ENCODE measurements at regions not wholly inside any gene's neighbourhood (a gene's known extent, or its start where the extent isn't known, plus 50 kb on each side); places are given as distances from the start of the nearest gene placed in this dataset.

DNA sequence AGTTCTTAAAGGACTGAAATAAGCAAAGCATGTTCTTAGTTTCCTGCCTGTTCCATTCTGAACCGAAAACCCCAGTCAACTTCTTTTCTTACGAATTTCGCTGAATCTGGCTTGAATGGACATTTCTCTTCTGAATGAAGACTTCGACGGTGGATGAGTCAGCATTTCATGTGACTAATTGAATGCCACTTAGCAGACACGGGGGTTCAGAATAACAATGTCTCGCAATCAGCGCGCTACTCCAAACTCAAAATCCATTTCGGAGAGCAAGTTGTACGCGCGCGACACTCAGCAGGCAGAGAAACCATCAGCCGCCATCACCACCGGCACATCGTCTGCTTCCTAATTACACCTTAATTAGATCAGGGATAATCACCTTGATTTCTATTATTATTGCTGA is 239.0 kb upstream of the KLF6 start:
- no peak overlapping the region for H3K4me3 ChIP-seq
- DNase-seq (ENCODE audit: low spot score) = no peak
- TF ChIP-seq, protein P1, sequence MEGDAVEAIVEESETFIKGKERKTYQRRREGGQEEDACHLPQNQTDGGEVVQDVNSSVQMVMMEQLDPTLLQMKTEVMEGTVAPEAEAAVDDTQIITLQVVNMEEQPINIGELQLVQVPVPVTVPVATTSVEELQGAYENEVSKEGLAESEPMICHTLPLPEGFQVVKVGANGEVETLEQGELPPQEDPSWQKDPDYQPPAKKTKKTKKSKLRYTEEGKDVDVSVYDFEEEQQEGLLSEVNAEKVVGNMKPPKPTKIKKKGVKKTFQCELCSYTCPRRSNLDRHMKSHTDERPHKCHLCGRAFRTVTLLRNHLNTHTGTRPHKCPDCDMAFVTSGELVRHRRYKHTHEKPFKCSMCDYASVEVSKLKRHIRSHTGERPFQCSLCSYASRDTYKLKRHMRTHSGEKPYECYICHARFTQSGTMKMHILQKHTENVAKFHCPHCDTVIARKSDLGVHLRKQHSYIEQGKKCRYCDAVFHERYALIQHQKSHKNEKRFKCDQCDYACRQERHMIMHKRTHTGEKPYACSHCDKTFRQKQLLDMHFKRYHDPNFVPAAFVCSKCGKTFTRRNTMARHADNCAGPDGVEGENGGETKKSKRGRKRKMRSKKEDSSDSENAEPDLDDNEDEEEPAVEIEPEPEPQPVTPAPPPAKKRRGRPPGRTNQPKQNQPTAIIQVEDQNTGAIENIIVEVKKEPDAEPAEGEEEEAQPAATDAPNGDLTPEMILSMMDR (IDR thresholded peaks at IDR 0.05) = no peak
- no peak overlapping the region for H3K27ac ChIP-seq

DNA sequence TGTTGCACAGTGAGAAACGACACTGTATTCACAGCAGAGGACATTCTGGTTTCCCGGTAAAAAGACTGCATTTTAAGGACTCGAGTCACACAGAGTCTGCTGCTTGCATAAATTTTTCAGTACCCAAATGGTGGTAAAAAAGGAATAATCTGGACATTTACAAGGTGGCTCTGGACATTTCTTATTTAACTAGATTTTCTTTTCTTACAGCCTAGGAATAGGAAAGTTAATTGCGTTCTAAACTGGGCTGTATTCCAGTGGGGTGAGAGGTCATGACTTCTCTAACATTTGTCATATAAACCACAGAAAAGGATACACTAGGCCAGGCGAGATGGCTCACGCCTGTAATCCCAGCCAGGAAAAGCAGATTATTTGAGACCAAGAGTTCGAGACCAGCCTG is 237.5 kb upstream of the KLF6 start:
- no peak for DNase-seq (ENCODE audit: low spot score)
- H3K4me3 ChIP-seq = no peak overlapping the region
- no peak overlapping the region for H3K27ac ChIP-seq
- TF ChIP-seq, protein P1 (IDR thresholded peaks at IDR 0.05) = no peak

DNA sequence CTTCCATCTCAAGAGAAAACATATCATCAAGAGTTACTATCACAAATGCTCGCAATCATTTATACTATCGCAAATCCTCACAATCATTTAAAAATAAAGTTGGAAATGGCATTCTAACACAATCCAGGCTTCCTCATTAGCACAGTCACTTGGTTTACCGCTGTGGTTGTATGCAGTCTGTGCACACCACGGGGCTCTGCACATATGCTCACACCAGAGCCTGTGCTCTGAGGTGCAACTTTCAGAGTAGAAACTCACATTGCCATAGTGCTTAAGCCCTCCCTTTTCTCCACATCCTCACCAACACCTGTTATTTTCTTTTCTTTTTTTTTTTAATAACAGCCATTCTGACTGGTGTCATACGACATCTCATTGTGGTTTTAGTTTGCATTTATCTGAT is 235.6 kb upstream of the KLF6 start:
- Histone ChIP-seq H3K4me3 (no peak overlapping the region), H3K27ac (no peak overlapping the region)
- TF ChIP-seq, protein P1 (IDR thresholded peaks at IDR 0.05) = no peak
- DNase-seq (ENCODE audit: low spot score) = no peak

DNA sequence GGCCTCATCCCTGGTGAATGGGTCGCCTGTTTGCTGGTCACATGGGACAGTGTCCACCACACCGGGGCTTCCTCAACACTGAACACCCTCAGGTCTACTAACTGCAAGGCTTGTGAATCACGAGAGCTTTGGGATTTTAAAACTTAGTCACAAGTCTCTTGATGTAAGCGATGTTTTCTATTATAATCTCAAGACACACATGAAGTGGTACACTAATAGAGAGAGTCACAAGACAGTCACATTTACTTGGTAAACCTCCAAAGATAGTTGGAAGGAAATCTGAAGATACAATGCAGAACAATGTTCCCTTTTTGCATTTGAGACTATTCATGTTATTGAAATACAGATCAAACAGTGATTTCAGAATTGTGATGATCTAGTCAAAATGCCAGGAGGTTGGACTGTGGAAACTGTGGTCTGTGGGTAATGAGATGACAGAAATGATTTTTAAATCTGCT is 233.1 kb upstream of the KLF6 start:
- TF ChIP-seq, protein P1 (IDR thresholded peaks at IDR 0.05) = no peak
- no peak overlapping the region for H3K4me3 ChIP-seq
- no peak for DNase-seq (ENCODE audit: low spot score)
- H3K27ac ChIP-seq = no peak overlapping the region

DNA sequence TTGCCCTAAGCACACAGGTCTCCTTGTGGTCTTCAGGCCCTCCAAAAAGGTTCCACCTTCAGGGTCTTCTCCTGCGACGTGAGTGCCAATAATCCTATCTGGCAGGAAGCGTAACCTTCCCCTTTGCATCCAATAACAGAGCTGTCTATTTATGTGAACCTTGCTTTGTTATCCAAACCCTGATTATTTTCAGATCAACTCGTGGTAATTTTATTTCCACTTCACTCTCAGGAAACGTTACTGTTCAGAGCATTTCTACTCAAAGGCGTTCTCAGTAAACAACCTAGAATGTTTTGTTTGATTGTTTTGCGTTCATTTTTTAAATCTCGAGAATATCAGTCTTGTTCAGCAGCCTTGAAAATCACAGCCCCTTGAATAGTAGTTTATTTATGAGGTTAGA is 232.3 kb upstream of the KLF6 start:
- TF ChIP-seq, protein P1 (IDR thresholded peaks at IDR 0.05) = no peak
- Histone ChIP-seq H3K4me3 (no peak overlapping the region), H3K27ac (no peak overlapping the region)
- no peak for DNase-seq (ENCODE audit: low spot score)

DNA sequence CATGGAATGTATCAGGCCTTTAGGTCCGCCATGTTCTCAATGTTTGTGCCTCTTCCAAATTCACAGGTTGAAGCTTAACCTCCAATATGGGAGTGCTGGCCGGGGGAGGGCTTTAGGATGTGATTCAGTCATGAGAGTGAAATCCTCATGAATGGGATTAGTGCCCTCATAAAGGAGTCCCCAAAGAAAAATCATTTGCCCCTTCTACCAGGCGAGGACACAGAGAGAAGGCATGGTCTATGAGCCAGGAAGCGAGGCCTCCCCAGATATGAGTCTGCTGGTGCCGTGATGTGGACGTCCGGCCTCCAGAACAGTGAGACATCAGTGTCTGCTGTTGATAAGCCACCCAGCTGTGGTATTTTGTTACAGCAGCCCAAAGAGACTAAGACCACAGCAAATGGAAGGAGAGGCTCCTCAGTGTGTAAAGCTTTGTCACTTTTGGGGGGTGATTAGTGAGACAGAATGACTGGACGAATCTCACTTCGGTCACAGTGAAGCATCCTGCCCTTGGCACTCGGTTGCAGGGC is 231.3 kb upstream of the KLF6 start:
- TF ChIP-seq, protein P1 (IDR thresholded peaks at IDR 0.05) = no peak
- H3K4me3 ChIP-seq = no peak overlapping the region
- no peak for DNase-seq (ENCODE audit: low spot score)
- no peak overlapping the region for H3K27ac ChIP-seq

DNA sequence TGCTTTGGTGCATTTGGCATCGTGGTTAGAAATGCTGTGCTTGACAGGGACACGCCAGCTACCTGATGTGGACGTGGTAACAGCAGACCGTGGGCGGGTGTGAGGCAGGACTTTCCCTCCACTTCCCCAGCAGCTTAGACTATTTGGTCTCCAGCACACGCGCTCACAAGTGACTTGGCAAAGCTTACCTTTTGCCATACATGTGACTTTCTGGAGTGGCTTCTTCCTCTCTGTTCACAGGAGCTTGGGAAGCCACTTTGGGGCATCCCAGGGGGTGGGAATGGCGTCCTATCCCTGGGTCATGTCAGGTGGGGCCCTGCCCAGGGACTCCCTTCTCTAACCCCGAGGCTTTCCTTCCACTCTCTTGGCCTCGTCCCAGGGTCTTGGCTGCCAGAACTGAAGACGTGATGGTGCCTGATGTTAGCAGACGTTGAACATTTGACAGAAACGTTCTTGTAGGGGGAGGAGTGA is 228.7 kb upstream of the KLF6 start:
- TF ChIP-seq, protein P1 (IDR thresholded peaks at IDR 0.05) = no peak
- Histone ChIP-seq H3K4me3 (no peak overlapping the region), H3K27ac (no peak overlapping the region)
- DNase-seq (ENCODE audit: low spot score) = no peak
